A549 (cell line): ENCODE measurements at regions not wholly inside any gene's neighbourhood (a gene's known extent, or its start where the extent isn't known, plus 50 kb on each side); places are given as distances from the start of the nearest gene placed in this dataset.

Experiments used
- ATAC-seq, 2 experiments: fragments of 200-7000 bp in 1 of 2; fragments of >200 bp in 1 of 2; cut with Nextera tagmentation in 1 of 2; cut with Tn5 transposase in 1 of 2; 3 replicates each; pipeline versions ENCODE4 v1.8.0 to v1.9.1; 2018 to 2020; ENCODE audit warnings: mild to moderate bottlenecking in 1 of 2, moderate library complexity in 1 of 2
- CTCF ChIA-PET: fragments of 300-600 bp; sonication (Branson Sonifier 250); formaldehyde crosslinking; extraction: SDS; loops from one replicate; lab custom pipeline; 2021; ENCODE audit warnings: antibody characterized with exemption, inconsistent platforms; lab: Yijun Ruan, JAX
- POLR2A ChIA-PET: fragments of 350-600 bp; formaldehyde crosslinking; extraction: SDS; loops from one replicate; lab custom pipeline; 2021; ENCODE audit warnings: antibody characterized with exemption, inconsistent platforms; lab: Yijun Ruan, JAX
- DNase-seq, 2 experiments: peaks; one replicate each; pipeline versions ENCODE4 v3.0.0 to v3.0.0-alpha.2; 2011 to 2016; ENCODE audit warnings: low read depth in 1 of 2, low spot score in 1 of 2
- FAIRE-seq: peaks from 2 replicates; lab custom pipeline; 2011; peaks lifted over from hg19 to GRCh38; lab: Jason Lieb, UNC
- H3K27ac ChIP-seq, 2 experiments: fragments of >200 bp; sonication (Bioruptor Twin); formaldehyde crosslinking; 3 replicates each; pipeline ENCODE4 v1.5.1; 2016 to 2017
- H3K4me1 ChIP-seq: fragments of >200 bp; sonication (Bioruptor Twin); formaldehyde crosslinking; 3 replicates; pipeline ENCODE4 v1.6.1; 2016
- H3K4me2 ChIP-seq: fragments of >200 bp; sonication (Bioruptor Twin); formaldehyde crosslinking; 3 replicates; pipeline ENCODE4 v1.6.1; 2016
- H3K4me3 ChIP-seq: fragments of >200 bp; sonication (Bioruptor Twin); formaldehyde crosslinking; 3 replicates; pipeline ENCODE4 v1.5.1; 2016
- H3K9me3 ChIP-seq: fragments of >200 bp; sonication (Bioruptor Twin); formaldehyde crosslinking; 3 replicates; pipeline ENCODE4 v1.6.1; 2016
- ATOH8 ChIP-seq: fragments of 250-450 bp; sonication (Bioruptor Pico); IDR thresholded peaks from 2 replicates; pipeline ENCODE4 v1.5.0; 2020; ENCODE audit warnings: low read depth, mild to moderate bottlenecking, moderate library complexity
- CBX8 ChIP-seq: fragments of 200-600 bp; sonication (generic); IDR thresholded peaks from 2 replicates; pipeline ENCODE4 v1.6.1; 2016
- CTCF ChIP-seq: fragments of >200 bp; sonication (Bioruptor Twin); formaldehyde crosslinking; IDR thresholded peaks from 3 replicates; pipeline ENCODE4 v1.5.1; 2016
- FOXS1 ChIP-seq: fragments of 250-450 bp; sonication (Bioruptor Pico); IDR thresholded peaks from 2 replicates; pipeline ENCODE4 v1.5.0; 2020; ENCODE audit warnings: mild to moderate bottlenecking, moderate library complexity
- GATA3 ChIP-seq: IDR thresholded peaks from 2 replicates; pipeline ENCODE4 v1.6.1; 2012; ENCODE audit warnings: borderline replicate concordance
- HMGXB4 ChIP-seq: fragments of 250-450 bp; sonication (Bioruptor Pico); IDR thresholded peaks from 2 replicates; pipeline ENCODE4 v1.5.0; 2021; ENCODE audit warnings: mild to moderate bottlenecking, moderate library complexity, borderline replicate concordance
- HOXB13 ChIP-seq: fragments of 250-450 bp; sonication (Bioruptor Pico); IDR thresholded peaks from 2 replicates; pipeline ENCODE4 v1.5.0; 2020; ENCODE audit warnings: low read depth, mild to moderate bottlenecking, moderate library complexity
- HOXB5 ChIP-seq: fragments of 250-450 bp; sonication (Bioruptor Pico); IDR thresholded peaks from 2 replicates; pipeline ENCODE4 v1.5.0; 2020; ENCODE audit warnings: mild to moderate bottlenecking, moderate library complexity
- JUN ChIP-seq, 2 experiments: fragments of >200 bp; sonication (Bioruptor Twin); formaldehyde crosslinking; IDR thresholded peaks; 2 replicates in 1 of 2; 3 replicates in 1 of 2; pipeline ENCODE4 v1.6.1; 2016 to 2017
- KDM1A ChIP-seq: fragments of 200-600 bp; sonication (generic); IDR thresholded peaks from 2 replicates; pipeline ENCODE4 v1.6.1; 2016; ENCODE audit warnings: low read depth, mild to moderate bottlenecking
- MAFK ChIP-seq: fragments of 450-650 bp; IDR thresholded peaks from 2 replicates; pipeline ENCODE4 v1.6.1; 2014; ENCODE audit not compliant: partially characterized antibody
- MAZ ChIP-seq: fragments of 150-350 bp; IDR thresholded peaks from 2 replicates; pipeline ENCODE4 v1.6.1; 2014; ENCODE audit warnings: antibody characterized with exemption, low read depth, low read length, borderline replicate concordance
- NFE2L2 ChIP-seq: fragments of 150-350 bp; conservative IDR thresholded peaks from 2 replicates; pipeline ENCODE4 v1.6.1; 2014; ENCODE audit warnings: low read length
- PHF8 ChIP-seq: fragments of 200-600 bp; sonication (generic); IDR thresholded peaks from 2 replicates; pipeline ENCODE4 v1.6.1; 2016; ENCODE audit warnings: low read depth, mild to moderate bottlenecking, antibody characterized with exemption, moderate library complexity, borderline replicate concordance
- POLR2A ChIP-seq: IDR thresholded peaks from 2 replicates; pipeline ENCODE4 v1.6.1; 2012; ENCODE audit warnings: mild to moderate bottlenecking, low read length
- RARB ChIP-seq: fragments of 250-450 bp; sonication (Bioruptor Pico); IDR thresholded peaks from 2 replicates; pipeline ENCODE4 v1.8.0; 2021; ENCODE audit warnings: mild to moderate bottlenecking, moderate library complexity
- RNF2 ChIP-seq: fragments of 200-600 bp; sonication (generic); IDR thresholded peaks from 2 replicates; pipeline ENCODE4 v1.6.1; 2016; ENCODE audit warnings: low read depth, mild to moderate bottlenecking, antibody characterized with exemption, moderate library complexity, borderline replicate concordance
- SMC3 ChIP-seq: fragments of >200 bp; sonication (Bioruptor Twin); formaldehyde crosslinking; IDR thresholded peaks from 3 replicates; pipeline ENCODE4 v1.6.1; 2018; ENCODE audit warnings: inconsistent platforms
- SREBF2 ChIP-seq: fragments of 450-650 bp; IDR thresholded peaks from 2 replicates; pipeline ENCODE4 v1.6.1; 2014; ENCODE audit warnings: mild to moderate bottlenecking, moderate library complexity
- ZC3H11A ChIP-seq: fragments of 450-650 bp; IDR thresholded peaks from 2 replicates; pipeline ENCODE4 v1.6.1; 2014; ENCODE audit warnings: antibody characterized with exemption, mild to moderate bottlenecking
- ZFP36 ChIP-seq: fragments of 450-650 bp; IDR thresholded peaks from 2 replicates; pipeline ENCODE4 v1.6.1; 2014; ENCODE audit warnings: borderline replicate concordance; ENCODE audit not compliant: partially characterized antibody
- WGBS: methylation state at CpG from one replicate; pipeline ENCODE4 v1.1.6; 2017; ENCODE audit errors: missing lambda C conversion rate; 5-methylcytosine and 5-hydroxymethylcytosine counted together

GRCh38 chr5:5828619-5829018, 406.1 kb downstream of the ICE1 start:
- H3K9me3 ChIP-seq, result no peaks in the 10 kb centered on the region
- 16% methylated on average over 5 of the region's 5 CpGs for WGBS
- H3K4me1 ChIP-seq, result no peaks in the 10 kb centered on the region
- no peak for ATAC-seq
- H3K27ac ChIP-seq, result no peak overlapping the region
- no peak overlapping the region for H3K4me2 ChIP-seq
- FAIRE-seq, result no peak
- H3K4me3 ChIP-seq, result no peak overlapping the region
- no peak for DNase-seq
- ChIA-PET POLR2A (no interaction called here), CTCF (no interaction called here)
- TF ChIP-seq ATOH8 (CRISPR knock-in tag) (no peak), HOXB13 (CRISPR knock-in tag) (no peak), ZC3H11A (no peak), SREBF2 (no peak), SMC3 (no peak), POLR2A (no peak)

GRCh38 chr5:5826911-5827310, 404.4 kb downstream of the ICE1 start:
- no peak for DNase-seq
- no peaks in the 10 kb centered on the region for H3K9me3 ChIP-seq
- ChIA-PET POLR2A (no interaction called here), CTCF (no interaction called here)
- no peaks in the 10 kb centered on the region for H3K4me1 ChIP-seq
- 13% methylated on average over 6 of the region's 6 CpGs for WGBS
- H3K4me3 ChIP-seq, result no peak overlapping the region
- ATAC-seq, result no peak
- TF ChIP-seq SREBF2 (no peak), RNF2 (no peak), KDM1A (no peak), ZFP36 (no peak), HOXB5 (no peak), FOXS1 (CRISPR knock-in tag) (no peak), PHF8 (no peak), CBX8 (no peak)
- no peak for FAIRE-seq
- no peak overlapping the region for H3K27ac ChIP-seq
- H3K4me2 ChIP-seq, result no peak overlapping the region

- TF ChIP-seq JUN (IDR thresholded peaks at IDR 0.05) (no peak), POLR2A (no peak), NFE2L2 (peak; percentile 68), MAZ (no peak), MAFK (peak; percentile 83), CBX8 (no peak), HMGXB4 (CRISPR knock-in tag) (no peak)
- TF ChIP-seq, all 56 proteins: peak for 2
- H3K27ac ChIP-seq, result no peak overlapping the region
- H3K4me3 ChIP-seq, result no peak overlapping the region
- no peak for ATAC-seq
- no peaks in the 10 kb centered on the region for H3K9me3 ChIP-seq
- 15% methylated on average over 3 of the region's 3 CpGs for WGBS
- POLR2A ChIA-PET, result no interaction called here
- no peak for DNase-seq
- CTCF ChIA-PET, result interaction anchor here (0.7 kb wide), 1 partner anchor 25 kb away, joined by 3 read pairs; no protein-coding TSS in a partner anchor
- H3K4me1 ChIP-seq, result no peaks in the 10 kb centered on the region
- FAIRE-seq, result no peak
- no peak overlapping the region for H3K4me2 ChIP-seq
Measured at GRCh38 chr5:5822729-5823257, 400.3 kb downstream of the ICE1 start.

GRCh38 chr5:5816960-5817359, 394.5 kb downstream of the ICE1 start:
- FAIRE-seq (no peak), ATAC-seq (no peak), DNase-seq (no peak)
- H3K4me1 ChIP-seq, result no peaks in the 10 kb centered on the region
- no peak overlapping the region for H3K4me2 ChIP-seq
- POLR2A ChIA-PET, result no interaction called here
- H3K27ac ChIP-seq, result no peak overlapping the region
- no peak overlapping the region for H3K4me3 ChIP-seq
- no peak for TF ChIP-seq GATA3
- TF ChIP-seq RARB (CRISPR knock-in tag), result no peak
- TF ChIP-seq CTCF, result no peak
- CTCF ChIA-PET, result no interaction called here
- no peaks in the 10 kb centered on the region for H3K9me3 ChIP-seq
